ENCODE measurements at regions not wholly inside any gene's neighbourhood (a gene's known extent, or its start where the extent isn't known, plus 50 kb on each side); places are given as distances from the start of the nearest gene placed in this dataset.

- DNase-seq (no peak), ATAC-seq (ENCODE audit: low read depth) (no peak)
- TF ChIP-seq CTCF (IDR thresholded peaks at IDR 0.05) (no peak), EZH2 (IDR thresholded peaks at IDR 0.05; ENCODE audit: borderline replicate concordance, insufficient read depth, low read depth, low read length, poor library complexity, severe bottlenecking) (no peak)
- H3K4me3 ChIP-seq (ENCODE audit: control extremely low read depth in 1 of 5, extremely low read depth in 1 of 5, insufficient read depth in 1 of 5, low read depth in 2 of 5, low read length in 4 of 5): no peak overlapping the region
- no peaks in the 10 kb centered on the region for H3K4me1 Mint-ChIP-seq
- no peak overlapping the region for H3K9ac ChIP-seq (ENCODE audit: low read length)
- no peak overlapping the region for H3K27ac ChIP-seq (ENCODE audit: low read length in 2 of 2)
- no peaks in the 10 kb centered on the region for H3K9me3 ChIP-seq (ENCODE audit: control extremely low read depth in 1 of 3, control insufficient read depth in 2 of 3, insufficient read depth in 1 of 3, low read length in 2 of 3)
- H3K79me2 ChIP-seq (ENCODE audit: control insufficient read depth, insufficient read depth, low read length): no peaks in the 10 kb centered on the region
- peaks cover 0 to 2% (median 0%) of the 10 kb centered on the region in 4 experiments for H3K27me3 ChIP-seq (replicated peaks in 1 of 4; ENCODE audit: control extremely low read depth in 1 of 4, control insufficient read depth in 3 of 4, insufficient read depth in 4 of 4, low read length in 3 of 4)
- intact Hi-C loops (cut with micrococcal nuclease): no loop called here
- no peak overlapping the region for H3K27ac Mint-ChIP-seq
- no peaks in the 10 kb centered on the region for H3K9me3 Mint-ChIP-seq (ENCODE audit: insufficient read depth)
- CTCF ChIA-PET: no interaction called here
- POLR2A ChIA-PET: no interaction called here
- H3K36me3 ChIP-seq (replicated peaks in 1 of 2; ENCODE audit: control extremely low read depth in 1 of 2, control insufficient read depth in 1 of 2, extremely low read depth in 1 of 2, insufficient read depth in 2 of 2, low read length in 1 of 2): no peaks in the 10 kb centered on the region
- no peak overlapping the region for H2AFZ ChIP-seq (ENCODE audit: insufficient read depth, low read depth, low read length, poor library complexity, severe bottlenecking)
- H4K20me1 ChIP-seq (ENCODE audit: control insufficient read depth, insufficient read depth, low read length, poor library complexity, severe bottlenecking): no peaks in the 10 kb centered on the region
- WGBS (ENCODE audit: insufficient coverage): no CpG with 5 or more reads among the region's 4 CpGs
- peaks cover 14% of the 10 kb centered on the region for H3K27me3 Mint-ChIP-seq
- no peak overlapping the region for H3K4me2 ChIP-seq (replicated peaks; ENCODE audit: low read depth, low read length, poor library complexity, severe bottlenecking)
- H3K4me1 ChIP-seq (ENCODE audit: control insufficient read depth in 2 of 2, insufficient read depth in 2 of 2, low read length in 2 of 2): no peaks in the 10 kb centered on the region
- H3K4me3 Mint-ChIP-seq: no peak overlapping the region
These were observed 277.5 kb upstream of the DYNLRB2 start for GRCh38 chr16:80263181-80263823.

GRCh38 chr16:80260906-80261311, 279.9 kb upstream of the DYNLRB2 start:
- no peaks in the 10 kb centered on the region for H3K27me3 ChIP-seq (replicated peaks in 1 of 4; ENCODE audit: control extremely low read depth in 1 of 4, control insufficient read depth in 3 of 4, insufficient read depth in 4 of 4, low read length in 3 of 4)
- Mint-ChIP-seq H3K9me3 (ENCODE audit: insufficient read depth) (no peaks in the 10 kb centered on the region), H3K4me3 (no peak overlapping the region), H3K27ac (no peak overlapping the region), H3K4me1 (no peaks in the 10 kb centered on the region), H3K27me3 (peaks cover 13% of the 10 kb centered on the region)
- H4K20me1 ChIP-seq (ENCODE audit: control insufficient read depth, insufficient read depth, low read length, poor library complexity, severe bottlenecking): no peaks in the 10 kb centered on the region
- ATAC-seq (ENCODE audit: low read depth) (no peak), DNase-seq (no peak)
- TF ChIP-seq EZH2 (IDR thresholded peaks at IDR 0.05; ENCODE audit: borderline replicate concordance, insufficient read depth, low read depth, low read length, poor library complexity, severe bottlenecking) (no peak), CTCF (IDR thresholded peaks at IDR 0.05) (no peak)
- no peaks in the 10 kb centered on the region for H3K36me3 ChIP-seq (replicated peaks in 1 of 2; ENCODE audit: control extremely low read depth in 1 of 2, control insufficient read depth in 1 of 2, extremely low read depth in 1 of 2, insufficient read depth in 2 of 2, low read length in 1 of 2)
- no peak overlapping the region for H2AFZ ChIP-seq (ENCODE audit: insufficient read depth, low read depth, low read length, poor library complexity, severe bottlenecking)
- H3K4me1 ChIP-seq (ENCODE audit: control insufficient read depth in 2 of 2, insufficient read depth in 2 of 2, low read length in 2 of 2): no peaks in the 10 kb centered on the region
- intact Hi-C loops (cut with micrococcal nuclease): no loop called here
- no peak overlapping the region for H3K9ac ChIP-seq (ENCODE audit: low read length)
- WGBS (ENCODE audit: insufficient coverage): 93% methylated on average over 4 of the region's 4 CpGs
- no peak overlapping the region for H3K4me2 ChIP-seq (replicated peaks; ENCODE audit: low read depth, low read length, poor library complexity, severe bottlenecking)
- POLR2A ChIA-PET: no interaction called here
- CTCF ChIA-PET: no interaction called here
- H3K4me3 ChIP-seq (ENCODE audit: control extremely low read depth in 1 of 5, extremely low read depth in 1 of 5, insufficient read depth in 1 of 5, low read depth in 2 of 5, low read length in 4 of 5): no peak overlapping the region
- H3K9me3 ChIP-seq (ENCODE audit: control extremely low read depth in 1 of 3, control insufficient read depth in 2 of 3, insufficient read depth in 1 of 3, low read length in 2 of 3): no peaks in the 10 kb centered on the region
- no peaks in the 10 kb centered on the region for H3K79me2 ChIP-seq (ENCODE audit: control insufficient read depth, insufficient read depth, low read length)
- H3K27ac ChIP-seq (ENCODE audit: low read length in 2 of 2): no peak overlapping the region
